ENCODE measurements at regions not wholly inside any gene's neighbourhood (a gene's known extent, or its start where the extent isn't known, plus 50 kb on each side); places are given as distances from the start of the nearest gene placed in this dataset.

DNA sequence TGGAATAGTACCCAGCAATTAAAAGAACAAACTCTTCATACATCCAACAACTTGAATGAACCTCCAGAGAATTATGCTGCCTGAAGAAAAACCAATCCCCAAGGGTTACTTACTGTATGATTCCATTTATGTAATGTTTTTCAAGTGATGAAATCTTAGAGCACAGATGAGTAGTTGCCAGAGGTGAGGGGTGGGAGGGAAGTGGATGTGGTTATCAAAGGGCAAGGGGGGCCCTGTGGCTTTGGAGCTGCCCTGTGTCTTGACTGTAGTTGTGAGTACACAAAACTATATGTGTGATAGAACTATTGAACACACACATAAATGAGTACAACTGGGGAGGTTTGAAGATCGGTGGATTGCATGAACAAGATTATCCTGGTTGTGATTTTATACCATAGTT, 115.8 kb upstream of the SLC25A48 start:
- Histone ChIP-seq H3K36me3 (ENCODE audit: control insufficient read depth, insufficient read depth, low read length) (no peaks in the 10 kb centered on the region), H3K4me3 (ENCODE audit: low read depth, low read length) (no peak overlapping the region), H3K27me3 (ENCODE audit: control insufficient read depth, insufficient read depth, low read length) (no peaks in the 10 kb centered on the region)
- no peak for TF ChIP-seq CTCF (IDR thresholded peaks at IDR 0.05; ENCODE audit: insufficient read depth, low read length, poor library complexity, severe bottlenecking)
- no peak for DNase-seq (ENCODE audit: low read depth)

DNA sequence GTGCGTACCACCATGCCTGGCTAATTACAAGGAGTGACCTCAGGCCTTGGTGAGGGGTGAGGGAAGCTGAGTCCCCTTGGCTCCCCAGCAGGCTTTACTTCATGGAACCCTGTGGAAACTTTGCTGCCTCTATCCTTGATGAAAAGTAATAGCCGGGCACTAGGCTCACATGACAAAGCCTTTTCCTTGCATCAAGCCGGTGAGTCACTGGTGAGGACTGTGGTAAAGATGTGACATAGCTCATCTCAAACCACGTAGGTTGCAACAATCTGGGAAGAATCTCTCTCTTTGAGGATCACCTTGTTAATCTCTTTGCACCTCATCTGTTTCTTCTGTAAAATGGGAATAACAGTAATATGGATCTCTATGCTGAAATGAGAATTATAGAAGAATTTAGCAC, 116.3 kb upstream of the SLC25A48 start:
- H3K36me3 ChIP-seq (ENCODE audit: control insufficient read depth, insufficient read depth, low read length), result no peaks in the 10 kb centered on the region
- peak; percentile 41 for DNase-seq (ENCODE audit: low read depth)
- H3K4me3 ChIP-seq (ENCODE audit: low read depth, low read length), result no peak overlapping the region
- no peaks in the 10 kb centered on the region for H3K27me3 ChIP-seq (ENCODE audit: control insufficient read depth, insufficient read depth, low read length)
- TF ChIP-seq CTCF (IDR thresholded peaks at IDR 0.05; ENCODE audit: insufficient read depth, low read length, poor library complexity, severe bottlenecking), result no peak

DNA sequence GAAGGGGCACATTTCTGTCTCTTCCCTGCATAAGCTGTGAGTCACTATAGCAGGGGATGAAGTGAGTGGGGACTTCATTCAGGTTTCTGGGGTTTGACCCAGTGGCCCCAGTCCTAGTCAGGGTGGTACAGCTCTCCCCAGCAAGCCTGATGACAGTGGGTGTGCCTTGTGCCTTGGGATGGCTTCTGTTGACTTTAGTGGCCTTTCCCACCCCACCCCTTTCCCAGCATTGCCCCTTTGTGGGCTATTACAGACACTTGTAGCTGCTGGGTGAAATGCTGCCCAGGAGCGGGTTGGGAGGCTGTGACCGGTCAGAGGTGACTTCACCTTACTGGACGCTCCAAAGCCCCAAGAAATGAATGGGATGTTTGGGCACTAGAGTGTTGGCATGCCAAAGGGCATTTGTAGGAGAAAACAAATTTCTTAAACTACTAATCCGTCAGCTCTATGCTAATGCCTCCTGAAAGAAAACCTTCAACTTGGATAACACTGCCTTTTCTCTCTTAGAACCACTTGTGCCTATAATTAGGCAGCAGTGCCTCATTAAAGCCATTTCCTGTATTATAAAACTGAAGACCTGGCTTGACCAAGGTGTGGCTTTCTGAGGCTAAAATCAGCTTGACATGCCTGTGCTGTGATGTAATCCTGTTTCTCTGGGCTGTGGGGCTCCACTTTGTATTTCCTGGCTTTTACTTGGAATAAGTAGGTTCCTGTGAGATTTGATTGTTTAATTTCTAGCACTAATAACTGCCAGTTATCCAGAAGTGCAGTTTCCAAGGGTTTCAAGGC, 119.0 kb upstream of the SLC25A48 start:
- Histone ChIP-seq H3K36me3 (ENCODE audit: control insufficient read depth, insufficient read depth, low read length) (no peaks in the 10 kb centered on the region), H3K27me3 (ENCODE audit: control insufficient read depth, insufficient read depth, low read length) (peaks cover 4% of the 10 kb centered on the region), H3K4me3 (ENCODE audit: low read depth, low read length) (no peak overlapping the region)
- DNase-seq (ENCODE audit: low read depth), result no peak
- TF ChIP-seq CTCF (IDR thresholded peaks at IDR 0.05; ENCODE audit: insufficient read depth, low read length, poor library complexity, severe bottlenecking), result no peak

GRCh38 chr5:135714126-135714894, 120.2 kb upstream of the SLC25A48 start:
- TF ChIP-seq CTCF (IDR thresholded peaks at IDR 0.05; ENCODE audit: insufficient read depth, low read length, poor library complexity, severe bottlenecking), result no peak
- no peaks in the 10 kb centered on the region for H3K36me3 ChIP-seq (ENCODE audit: control insufficient read depth, insufficient read depth, low read length)
- peaks cover 5% of the 10 kb centered on the region for H3K27me3 ChIP-seq (ENCODE audit: control insufficient read depth, insufficient read depth, low read length)
- H3K4me3 ChIP-seq (ENCODE audit: low read depth, low read length), result no peak overlapping the region
- DNase-seq (ENCODE audit: low read depth), result no peak

DNA sequence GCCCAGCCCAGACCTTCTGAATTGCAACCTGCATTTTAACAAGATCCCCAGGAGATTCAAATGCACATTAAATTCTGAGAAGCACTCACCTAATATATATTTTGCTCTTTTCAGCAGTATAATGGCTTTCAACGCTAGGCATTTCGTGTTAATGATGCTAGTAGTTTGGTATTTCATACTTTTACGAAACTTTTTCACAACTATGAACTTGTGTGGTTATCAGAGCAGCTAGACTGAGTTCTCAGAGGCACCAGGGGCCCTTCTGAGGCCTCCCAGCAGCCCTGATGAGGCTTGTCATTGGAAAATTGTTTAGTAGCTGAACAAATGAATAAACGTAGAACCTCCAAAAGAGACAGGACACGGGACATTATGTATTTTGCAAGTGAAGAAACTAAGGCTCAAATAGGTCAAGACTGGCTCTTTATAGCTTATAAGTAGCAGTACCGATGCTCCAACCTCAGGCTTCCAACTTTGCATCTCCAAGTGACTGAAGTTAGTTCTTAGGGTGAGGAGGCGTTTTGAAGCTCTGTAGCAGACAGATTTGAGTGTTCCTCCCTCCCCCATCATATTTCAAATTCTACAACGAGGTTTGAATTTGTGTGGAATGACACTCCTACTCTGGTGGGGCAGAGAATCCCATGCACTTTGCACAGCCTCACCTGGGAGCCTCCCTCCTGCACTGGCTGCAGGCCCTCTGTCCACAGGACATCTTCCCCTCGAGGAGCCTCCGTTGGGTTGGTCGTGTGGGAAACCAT, 121.1 kb upstream of the SLC25A48 start:
- Histone ChIP-seq H3K4me3 (ENCODE audit: low read depth, low read length) (no peak overlapping the region), H3K36me3 (ENCODE audit: control insufficient read depth, insufficient read depth, low read length) (no peaks in the 10 kb centered on the region), H3K27me3 (ENCODE audit: control insufficient read depth, insufficient read depth, low read length) (peaks cover 8% of the 10 kb centered on the region)
- TF ChIP-seq CTCF (IDR thresholded peaks at IDR 0.05; ENCODE audit: insufficient read depth, low read length, poor library complexity, severe bottlenecking), result no peak
- DNase-seq (ENCODE audit: low read depth), result no peak
